Head of caudate nucleus (tissue), 42 donors: ENCODE measurements at regions not wholly inside any gene's neighbourhood (a gene's known extent, or its start where the extent isn't known, plus 50 kb on each side); places are given as distances from the start of the nearest gene placed in this dataset.
"Not testable (repeated sequence)": the region's sequence is repeated elsewhere in the genome, so short reads cannot be mapped to it uniquely, and the experiment has no call there.

Experiments used
- DNase-seq, 42 donors: peaks; one replicate each; pipeline versions ENCODE4 v3.0.0 to v3.0.0-alpha.2; 2020 to 2021; ENCODE audit warnings: mixed read lengths in 7 of 42
- intact Hi-C: fragments of 100-400 bp; cut with DNase I; formaldehyde crosslinking; loops from one replicate; pipeline ENCODE4 v1.15.0; 2022

- DNase-seq, intact Hi-C loops: not testable (repeated sequence)
These were observed 351.7 kb downstream of the CNTNAP3B start for GRCh38 chr9:41777536-41777935.

- intact Hi-C loops, DNase-seq: not testable (repeated sequence)
These were observed 356.7 kb downstream of the CNTNAP3B start for GRCh38 chr9:41772541-41772940.

- DNase-seq, intact Hi-C loops: not testable (repeated sequence)
These were observed 357.5 kb downstream of the CNTNAP3B start for GRCh38 chr9:41771693-41772092.

GRCh38 chr9:41754822-41755221, 374.4 kb downstream of the CNTNAP3B start:
- DNase-seq, intact Hi-C loops: not testable (repeated sequence)

- intact Hi-C loops, DNase-seq: not testable (repeated sequence)
These were observed 374.8 kb downstream of the CNTNAP3B start for GRCh38 chr9:41754403-41754802.

GRCh38 chr9:41741897-41742296, 387.3 kb downstream of the CNTNAP3B start:
- not testable (repeated sequence) for DNase-seq

GRCh38 chr9:41741173-41741572, 388.1 kb downstream of the CNTNAP3B start:
- peak in 4 of 42 donors; percentile 6 to 44 (median 15) for DNase-seq
- intact Hi-C loops = not testable (repeated sequence)

More at GRCh38 chr9:41741897-41742296, 387.3 kb downstream of the CNTNAP3B start:
- intact Hi-C loops = not testable (repeated sequence)

- peak in 1 of 42 donors; percentile 20 for DNase-seq
- intact Hi-C loops = not testable (repeated sequence)
These were observed 390.5 kb downstream of the CNTNAP3B start for GRCh38 chr9:41738681-41739080.

GRCh38 chr9:41699190-41699589, 430.0 kb downstream of the CNTNAP3B start:
- DNase-seq, intact Hi-C loops: not testable (repeated sequence)

- DNase-seq = peak in 21 of 42 donors; percentile 4 to 59 (median 31)
- intact Hi-C loops = not testable (repeated sequence)
These were observed 432.1 kb downstream of the CNTNAP3B start for GRCh38 chr9:41697080-41697479.

GRCh38 chr9:41679312-41679711, 449.9 kb downstream of the CNTNAP3B start:
- peak in 9 of 42 donors; percentile 11 to 74 (median 35) for DNase-seq
- intact Hi-C loops = not testable (repeated sequence)

GRCh38 chr9:41663497-41664036, 465.7 kb downstream of the CNTNAP3B start:
- intact Hi-C loops, DNase-seq: not testable (repeated sequence)

GRCh38 chr9:41658706-41659105, 469.6 kb upstream of the ZNG1F start:
- DNase-seq, intact Hi-C loops: not testable (repeated sequence)

GRCh38 chr9:41658116-41658515, 469.0 kb upstream of the ZNG1F start:
- intact Hi-C loops = not testable (repeated sequence)
- DNase-seq = peak in 1 of 42 donors; percentile 9

GRCh38 chr9:41657141-41657540, 468.0 kb upstream of the ZNG1F start:
- intact Hi-C loops = not testable (repeated sequence)
- DNase-seq = peak in 1 of 42 donors; percentile 13

GRCh38 chr9:41655071-41655554, 466.0 kb upstream of the ZNG1F start:
- intact Hi-C loops = not testable (repeated sequence)
- peak; percentile 14 to 86 (median 70) for DNase-seq

GRCh38 chr9:41654349-41654748, 465.2 kb upstream of the ZNG1F start:
- DNase-seq = peak in 5 of 42 donors; percentile 6 to 32 (median 20)
- intact Hi-C loops = not testable (repeated sequence)

GRCh38 chr9:41653560-41654340, 464.6 kb upstream of the ZNG1F start:
- peak in 11 of 42 donors; percentile 12 to 50 (median 17) for DNase-seq
- intact Hi-C loops = not testable (repeated sequence)

- intact Hi-C loops = not testable (repeated sequence)
- peak in 1 of 42 donors; percentile 11 for DNase-seq
These were observed 463.7 kb upstream of the ZNG1F start for GRCh38 chr9:41652800-41653199.

- intact Hi-C loops = not testable (repeated sequence)
These were observed 463.1 kb upstream of the ZNG1F start for GRCh38 chr9:41652100-41652713.

More at GRCh38 chr9:41652100-41652713, 463.1 kb upstream of the ZNG1F start:
- not testable (repeated sequence) for DNase-seq
